ENCODE measurements at regions not wholly inside any gene's neighbourhood (a gene's known extent, or its start where the extent isn't known, plus 50 kb on each side); places are given as distances from the start of the nearest gene placed in this dataset.

DNA sequence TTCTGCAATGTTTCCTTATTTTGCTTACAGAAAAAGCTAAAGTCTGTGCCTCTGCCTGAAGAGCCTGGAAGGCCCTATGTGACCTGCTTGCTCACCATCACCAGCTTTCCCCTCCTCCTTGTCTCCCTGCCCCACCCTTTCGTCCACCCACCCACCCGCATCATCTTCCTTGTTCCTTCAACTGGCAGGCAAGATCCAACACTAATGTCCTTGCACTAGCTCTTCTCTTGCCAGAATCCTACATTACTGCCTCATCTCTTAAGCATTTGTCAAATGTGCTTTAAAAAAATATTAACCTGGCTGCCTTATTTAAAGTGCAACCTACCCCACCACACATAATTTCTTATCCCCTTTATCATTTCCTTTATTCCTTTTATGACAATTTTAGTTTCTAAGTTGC, 165.1 kb upstream of the PPP3CA start:
- H3K4me1 ChIP-seq (ENCODE audit: insufficient read depth, low read length) = no peaks in the 10 kb centered on the region
- FAIRE-seq (no peak), DNase-seq (ENCODE audit: low read depth) (no peak)
- Mint-ChIP-seq H3K27me3 (ENCODE audit: low read depth, unreplicated experiment) (peaks cover 2% of the 10 kb centered on the region), H3K27ac (ENCODE audit: unreplicated experiment) (no peak overlapping the region), H3K4me3 (ENCODE audit: unreplicated experiment) (no peak overlapping the region), H3K36me3 (ENCODE audit: low read depth, unreplicated experiment) (no peaks in the 10 kb centered on the region), H3K9me3 (ENCODE audit: unreplicated experiment) (no peaks in the 10 kb centered on the region), H3K4me1 (ENCODE audit: low read depth, unreplicated experiment) (peaks cover 6% of the 10 kb centered on the region)
- H3K36me3 ChIP-seq (ENCODE audit: insufficient read depth, low read length) = no peaks in the 10 kb centered on the region
- H3K27ac ChIP-seq (ENCODE audit: low read depth, low read length) = no peak overlapping the region
- H3K79me2 ChIP-seq (ENCODE audit: insufficient read depth, low read length) = no peaks in the 10 kb centered on the region
- H4K20me1 ChIP-seq (ENCODE audit: insufficient read depth, low read length) = no peaks in the 10 kb centered on the region
- no peaks in the 10 kb centered on the region for H3K9me3 ChIP-seq (ENCODE audit: insufficient read depth, low read depth, low read length)
- no peak overlapping the region for H3K4me3 ChIP-seq (ENCODE audit: insufficient read depth, low read depth, low read length)
- H2AFZ ChIP-seq (ENCODE audit: low read depth, low read length) = no peak overlapping the region
- no peak overlapping the region for H3K4me2 ChIP-seq (ENCODE audit: low read length)
- no peak overlapping the region for H3K9ac ChIP-seq (ENCODE audit: low read length)
- TF ChIP-seq CTCF (IDR thresholded peaks at IDR 0.05; ENCODE audit: insufficient read depth, low read depth, low read length) = no peak
- no peak for TF ChIP-seq EZH2 (IDR thresholded peaks at IDR 0.05; ENCODE audit: insufficient read depth, low read length)
- H3K27me3 ChIP-seq (ENCODE audit: insufficient read depth, low read length) = no peaks in the 10 kb centered on the region

GRCh38 chr4:101501421-101501820, 154.1 kb upstream of the PPP3CA start:
- Histone ChIP-seq H3K9ac (ENCODE audit: low read length) (no peak overlapping the region), H4K20me1 (ENCODE audit: insufficient read depth, low read length) (no peaks in the 10 kb centered on the region), H3K36me3 (ENCODE audit: insufficient read depth, low read length) (no peaks in the 10 kb centered on the region), H3K27ac (ENCODE audit: low read depth, low read length) (no peak overlapping the region), H3K79me2 (ENCODE audit: insufficient read depth, low read length) (no peaks in the 10 kb centered on the region), H3K4me1 (ENCODE audit: insufficient read depth, low read length) (no peaks in the 10 kb centered on the region), H2AFZ (ENCODE audit: low read depth, low read length) (no peak overlapping the region), H3K9me3 (ENCODE audit: insufficient read depth, low read depth, low read length) (no peaks in the 10 kb centered on the region), H3K27me3 (ENCODE audit: insufficient read depth, low read length) (no peaks in the 10 kb centered on the region), H3K4me3 (ENCODE audit: insufficient read depth, low read depth, low read length) (no peak overlapping the region), H3K4me2 (ENCODE audit: low read length) (no peak overlapping the region)
- Mint-ChIP-seq H3K27me3 (ENCODE audit: low read depth, unreplicated experiment) (no peaks in the 10 kb centered on the region), H3K27ac (ENCODE audit: unreplicated experiment) (no peak overlapping the region), H3K4me1 (ENCODE audit: low read depth, unreplicated experiment) (no peaks in the 10 kb centered on the region), H3K9me3 (ENCODE audit: unreplicated experiment) (no peaks in the 10 kb centered on the region), H3K4me3 (ENCODE audit: unreplicated experiment) (no peak overlapping the region), H3K36me3 (ENCODE audit: low read depth, unreplicated experiment) (no peaks in the 10 kb centered on the region)
- DNase-seq (ENCODE audit: low read depth) (no peak), FAIRE-seq (no peak)
- no peak for TF ChIP-seq EZH2 (IDR thresholded peaks at IDR 0.05; ENCODE audit: insufficient read depth, low read length)
- no peak for TF ChIP-seq CTCF (IDR thresholded peaks at IDR 0.05; ENCODE audit: insufficient read depth, low read depth, low read length)

DNA sequence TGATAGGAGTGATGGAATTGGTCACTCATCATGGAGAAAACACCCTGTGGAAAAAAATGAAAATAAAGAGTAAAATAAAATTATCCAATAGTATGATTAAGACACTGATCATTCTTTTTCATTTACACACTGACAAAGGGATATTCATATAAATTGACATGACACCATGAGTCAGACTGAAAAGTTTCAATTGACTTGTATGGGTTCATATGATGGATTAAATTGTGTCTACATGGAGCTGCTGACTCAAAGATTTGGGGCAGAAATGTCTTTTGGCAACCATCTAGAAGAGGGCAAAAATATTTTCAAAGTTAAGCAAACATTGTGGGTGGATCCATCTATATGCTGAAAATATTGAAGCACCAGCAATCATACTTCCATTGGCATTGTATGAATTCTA, 153.4 kb upstream of the PPP3CA start:
- H3K4me2 ChIP-seq (ENCODE audit: low read length) = no peak overlapping the region
- no peak overlapping the region for H3K9ac ChIP-seq (ENCODE audit: low read length)
- no peak overlapping the region for H3K4me3 Mint-ChIP-seq (ENCODE audit: unreplicated experiment)
- no peak for DNase-seq (ENCODE audit: low read depth)
- H4K20me1 ChIP-seq (ENCODE audit: insufficient read depth, low read length) = no peaks in the 10 kb centered on the region
- H3K9me3 Mint-ChIP-seq (ENCODE audit: unreplicated experiment) = no peaks in the 10 kb centered on the region
- no peak overlapping the region for H3K27ac Mint-ChIP-seq (ENCODE audit: unreplicated experiment)
- no peak for TF ChIP-seq EZH2 (IDR thresholded peaks at IDR 0.05; ENCODE audit: insufficient read depth, low read length)
- TF ChIP-seq CTCF (IDR thresholded peaks at IDR 0.05; ENCODE audit: insufficient read depth, low read depth, low read length) = no peak
- no peaks in the 10 kb centered on the region for H3K36me3 Mint-ChIP-seq (ENCODE audit: low read depth, unreplicated experiment)
- H3K4me1 Mint-ChIP-seq (ENCODE audit: low read depth, unreplicated experiment) = no peaks in the 10 kb centered on the region
- H3K4me1 ChIP-seq (ENCODE audit: insufficient read depth, low read length) = no peaks in the 10 kb centered on the region
- no peaks in the 10 kb centered on the region for H3K27me3 ChIP-seq (ENCODE audit: insufficient read depth, low read length)
- H3K4me3 ChIP-seq (ENCODE audit: insufficient read depth, low read depth, low read length) = no peak overlapping the region
- no peaks in the 10 kb centered on the region for H3K36me3 ChIP-seq (ENCODE audit: insufficient read depth, low read length)
- H2AFZ ChIP-seq (ENCODE audit: low read depth, low read length) = no peak overlapping the region
- H3K27ac ChIP-seq (ENCODE audit: low read depth, low read length) = no peak overlapping the region
- no peaks in the 10 kb centered on the region for H3K79me2 ChIP-seq (ENCODE audit: insufficient read depth, low read length)
- no peak for FAIRE-seq
- no peaks in the 10 kb centered on the region for H3K9me3 ChIP-seq (ENCODE audit: insufficient read depth, low read depth, low read length)
- H3K27me3 Mint-ChIP-seq (ENCODE audit: low read depth, unreplicated experiment) = no peaks in the 10 kb centered on the region

Measured in astrocyte (in vitro differentiated cells and primary cell).